Hepatocyte (in vitro differentiated cells): ENCODE measurements at regions not wholly inside any gene's neighbourhood (a gene's known extent, or its start where the extent isn't known, plus 50 kb on each side); places are given as distances from the start of the nearest gene placed in this dataset.

Experiments used
- CTCF ChIP-seq: fragments of 200-600 bp; sonication (generic); IDR thresholded peaks from 2 replicates; pipeline ENCODE4 v1.5.1; 2016; ENCODE audit warnings: antibody characterized with exemption, mild to moderate bottlenecking; ENCODE audit not compliant: poor library complexity
- EZH2 ChIP-seq: fragments of 200-600 bp; sonication (generic); IDR thresholded peaks from 2 replicates; pipeline ENCODE4 v1.6.1; 2016; ENCODE audit warnings: antibody characterized with exemption, mild to moderate bottlenecking, borderline replicate concordance

DNA sequence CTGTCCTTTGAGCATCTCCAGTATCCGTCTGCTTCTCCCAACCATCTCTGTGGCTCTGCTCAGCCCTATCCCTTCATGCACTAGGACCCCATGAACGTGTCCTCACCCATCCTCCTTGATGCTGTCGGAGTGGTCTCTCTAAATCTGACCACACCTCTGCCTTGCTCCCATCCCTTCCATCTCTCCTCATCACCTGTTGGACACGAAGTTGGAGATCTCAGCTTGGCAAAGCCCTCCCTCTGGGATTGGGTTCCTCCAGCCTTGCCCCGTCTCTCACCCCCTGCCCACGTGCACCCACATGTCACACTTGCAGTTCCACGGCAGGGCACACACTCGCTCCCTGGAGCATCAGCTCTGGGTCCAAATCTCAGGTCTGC is 135.7 kb downstream of the ACTL8 start:
- TF ChIP-seq EZH2 = no peak
- TF ChIP-seq CTCF = no peak
